RWPE1 (cell line): ENCODE measurements at regions not wholly inside any gene's neighbourhood (a gene's known extent, or its start where the extent isn't known, plus 50 kb on each side); places are given as distances from the start of the nearest gene placed in this dataset.

Source experiments
- CTCF ChIA-PET: fragments of 350-600 bp; sonication (Branson Sonifier 250); formaldehyde crosslinking; extraction: SDS; loops from one replicate; lab custom pipeline; 2021; lab: Yijun Ruan, JAX
- POLR2A ChIA-PET: fragments of 400-600 bp; formaldehyde crosslinking; extraction: SDS; loops from one replicate; lab custom pipeline; 2020; ENCODE audit warnings: antibody characterized with exemption; ENCODE audit not compliant: low non-redundant PET; lab: Yijun Ruan, JAX
- DNase-seq: peaks from one replicate; pipeline ENCODE4 v3.0.0; 2012; ENCODE audit warnings: low spot score
- H3K27ac ChIP-seq: fragments of 450-650 bp; 2 replicates; pipeline ENCODE4 v1.5.1; 2017
- CTCF ChIP-seq: fragments of 450-650 bp; conservative IDR thresholded peaks from 2 replicates; pipeline ENCODE4 v1.5.1; 2017; ENCODE audit warnings: low read depth, mild to moderate bottlenecking

GRCh38 chr2:226643030-226643945 lies 156.3 kb downstream of the IRS1 start:
- POLR2A ChIA-PET, result no interaction called here
- CTCF ChIA-PET, result interaction anchor here (0.5 kb wide), 1 partner anchor 90 kb away, joined by 3 read pairs; no protein-coding TSS in a partner anchor
- TF ChIP-seq CTCF, result no peak
- DNase-seq, result no peak
- H3K27ac ChIP-seq, result no peak overlapping the region

DNA sequence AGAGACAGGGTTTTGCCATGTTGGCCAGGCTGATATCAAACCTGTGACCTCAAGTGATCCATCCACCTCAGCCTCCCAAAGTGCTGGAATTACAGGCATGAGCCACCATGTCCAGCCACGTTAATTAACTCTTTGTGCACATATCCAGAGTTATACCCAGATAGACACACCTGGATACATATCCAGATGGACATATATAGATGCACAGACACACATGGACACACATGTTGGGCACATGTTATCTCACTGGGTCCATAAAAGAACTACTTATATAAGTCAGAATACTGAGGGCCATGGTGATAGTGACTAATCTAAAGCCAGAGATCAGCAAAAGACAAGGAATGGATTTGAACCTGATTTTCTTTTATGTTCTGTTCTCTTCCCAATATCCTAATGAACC lies 158.6 kb downstream of the IRS1 start:
- DNase-seq, result no peak
- H3K27ac ChIP-seq, result no peak overlapping the region
- TF ChIP-seq CTCF, result no peak
- ChIA-PET CTCF (no interaction called here), POLR2A (no interaction called here)

DNA sequence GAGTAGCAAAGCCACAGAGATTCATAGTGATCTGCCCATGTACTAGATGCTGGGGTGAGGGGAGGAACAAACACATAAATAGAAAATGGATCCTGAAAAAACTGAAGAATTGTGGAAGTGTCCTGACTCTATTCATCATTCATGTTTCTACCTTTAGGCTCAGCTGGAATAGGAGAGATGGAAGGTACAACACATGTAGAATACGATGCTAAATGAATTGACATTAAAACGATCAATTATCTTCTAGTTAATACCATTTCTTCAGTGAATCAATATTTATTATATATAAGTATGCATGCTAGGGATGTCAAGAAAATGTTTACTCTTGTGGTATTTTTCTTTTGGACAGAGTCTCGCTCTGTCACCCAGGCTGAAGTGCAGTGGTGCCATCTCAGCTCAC lies 159.1 kb downstream of the IRS1 start:
- ChIA-PET CTCF (no interaction called here), POLR2A (no interaction called here)

DNA sequence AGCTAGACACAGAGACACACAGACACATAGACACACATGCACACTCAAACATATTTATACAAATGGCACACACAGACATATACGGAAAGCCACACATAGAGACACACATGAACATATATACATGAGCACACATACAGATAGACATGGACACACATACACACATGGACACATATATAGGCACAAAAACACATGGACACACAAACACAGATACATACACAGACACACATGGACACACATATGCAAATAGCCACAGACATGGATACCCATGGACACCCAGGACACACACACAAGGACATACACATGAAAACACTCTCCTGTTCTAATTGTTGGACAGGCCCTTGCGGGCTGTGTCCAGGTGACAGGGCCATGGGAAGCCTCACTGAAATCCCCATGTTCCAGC lies 160.1 kb downstream of the IRS1 start:
- POLR2A ChIA-PET, result no interaction called here

More for the DNA sequence above, 159.1 kb downstream of the IRS1 start:
- DNase-seq, result no peak
- no peak for TF ChIP-seq CTCF
- no peak overlapping the region for H3K27ac ChIP-seq

DNA sequence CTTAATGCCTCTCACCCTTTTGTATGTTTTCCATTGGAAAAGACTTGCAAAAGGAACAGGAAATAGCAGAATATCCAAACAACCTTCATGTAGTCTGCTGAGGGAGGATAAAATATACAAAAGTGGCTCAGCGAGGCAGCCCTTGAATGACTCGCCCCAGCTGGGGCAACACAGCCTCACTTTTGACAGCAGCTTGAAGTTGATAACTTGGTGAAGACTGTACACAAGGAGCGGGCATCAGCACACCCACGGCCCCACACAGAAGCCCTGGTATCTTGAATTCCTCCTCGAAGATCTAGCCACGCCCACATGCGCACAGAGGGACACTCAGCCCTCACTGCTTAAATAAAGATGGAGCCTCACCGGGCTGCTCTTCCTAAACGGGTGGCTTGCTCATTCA lies 161.0 kb downstream of the IRS1 start:
- ChIA-PET POLR2A (no interaction called here), CTCF (no interaction called here)
- no peak overlapping the region for H3K27ac ChIP-seq
- no peak for TF ChIP-seq CTCF
- no peak for DNase-seq

More for the DNA sequence above, 160.1 kb downstream of the IRS1 start:
- H3K27ac ChIP-seq, result no peak overlapping the region
- no peak for DNase-seq
- TF ChIP-seq CTCF, result no peak
- CTCF ChIA-PET, result no interaction called here

DNA sequence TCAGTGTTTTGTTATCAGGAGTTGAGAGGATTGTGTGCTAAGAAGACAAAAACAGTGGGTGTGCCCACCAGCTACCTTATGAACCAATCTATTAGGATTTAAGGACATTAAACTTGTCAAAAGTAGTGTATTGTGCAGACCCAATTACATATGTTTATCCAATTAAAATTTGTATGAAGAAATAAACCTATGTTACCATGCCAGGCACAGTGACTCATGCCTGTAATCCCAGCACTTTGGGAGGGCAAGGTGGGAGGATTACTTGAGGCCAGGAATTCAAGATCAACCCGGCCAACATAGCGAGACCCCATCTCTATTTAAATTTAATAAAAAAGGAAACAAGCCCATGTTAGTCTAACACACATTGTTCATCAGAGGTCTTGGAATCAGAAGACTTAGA lies 162.2 kb downstream of the IRS1 start:
- ChIA-PET CTCF (no interaction called here), POLR2A (no interaction called here)
- no peak for TF ChIP-seq CTCF
- DNase-seq, result no peak
- H3K27ac ChIP-seq, result no peak overlapping the region
